GM18498 (cell line): ENCODE measurements at regions not wholly inside any gene's neighbourhood (a gene's known extent, or its start where the extent isn't known, plus 50 kb on each side); places are given as distances from the start of the nearest gene placed in this dataset.

Experiments used
- ATAC-seq: cut with Tn5 transposase; IDR thresholded peaks from one replicate; pipeline ENCODE4 v1.9.1; 2021; ENCODE audit warnings: mild to moderate bottlenecking, moderate library complexity; ENCODE audit not compliant: unreplicated experiment

DNA sequence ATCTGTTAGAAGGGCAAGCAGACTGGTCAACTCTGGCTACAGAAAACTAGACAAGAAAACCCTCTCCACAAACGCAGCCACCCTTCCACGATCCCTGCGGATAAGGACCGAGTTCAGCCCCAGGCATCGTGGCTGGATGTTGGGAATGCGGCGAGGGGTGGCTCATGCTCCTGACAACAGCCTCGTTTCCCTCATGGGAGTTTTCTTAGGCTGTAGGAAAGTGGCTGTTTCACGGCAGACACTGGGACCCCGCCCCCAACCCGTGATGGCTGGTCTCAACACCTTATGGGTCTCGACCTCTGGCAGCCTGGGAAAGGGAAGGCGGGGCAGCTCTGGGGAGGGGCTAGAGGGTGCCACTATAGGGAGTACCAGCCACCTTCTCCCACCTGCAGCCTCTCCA, 123.3 kb downstream of the RFLNA start:
- ATAC-seq, result no peak

- no peak for ATAC-seq
Observed at GRCh38 chr12:124416516-124417395, 121.9 kb downstream of the RFLNA start.

DNA sequence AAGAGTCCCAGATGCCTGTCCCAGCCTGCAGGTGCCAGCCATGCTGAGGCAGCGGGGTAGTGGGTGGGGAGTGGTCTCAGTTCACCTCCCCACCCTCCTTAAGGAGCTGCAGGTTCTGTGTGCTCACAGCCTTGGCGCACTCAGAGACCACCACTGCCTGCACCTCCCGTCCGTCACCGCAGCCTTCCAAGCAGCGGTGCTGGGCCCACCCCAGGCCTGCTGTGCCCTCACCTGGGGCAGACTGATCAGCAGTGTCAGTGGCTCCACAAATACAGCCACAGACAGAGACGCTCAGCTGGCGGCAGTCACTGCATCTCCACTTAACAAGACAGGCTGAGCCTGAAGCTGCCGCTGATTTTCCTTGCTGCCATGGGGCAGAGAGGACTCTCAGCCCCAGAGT, 120.2 kb downstream of the RFLNA start:
- no peak for ATAC-seq

DNA sequence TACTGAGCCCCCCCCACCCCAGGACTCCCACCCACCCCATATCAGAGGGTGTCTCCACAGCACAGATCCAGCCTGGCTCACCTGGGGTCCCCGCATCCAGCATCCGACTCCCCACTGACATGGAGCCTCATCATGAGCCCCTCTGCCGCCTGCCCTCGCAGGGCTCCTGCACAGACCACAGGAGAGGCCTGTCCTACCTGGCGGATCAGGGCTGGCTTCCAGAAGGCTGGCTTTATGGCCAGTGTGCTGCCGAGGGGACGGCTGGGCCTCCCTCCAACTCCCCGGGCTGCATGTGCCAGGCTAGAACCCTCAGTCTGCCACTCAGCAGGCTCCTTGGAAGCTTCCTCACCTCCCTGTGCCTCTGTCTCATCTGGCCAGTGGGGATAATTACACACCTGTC, 119.0 kb downstream of the RFLNA start:
- no peak for ATAC-seq

- ATAC-seq, result no peak
Observed at GRCh38 chr12:124413401-124413800, 118.5 kb downstream of the RFLNA start.

DNA sequence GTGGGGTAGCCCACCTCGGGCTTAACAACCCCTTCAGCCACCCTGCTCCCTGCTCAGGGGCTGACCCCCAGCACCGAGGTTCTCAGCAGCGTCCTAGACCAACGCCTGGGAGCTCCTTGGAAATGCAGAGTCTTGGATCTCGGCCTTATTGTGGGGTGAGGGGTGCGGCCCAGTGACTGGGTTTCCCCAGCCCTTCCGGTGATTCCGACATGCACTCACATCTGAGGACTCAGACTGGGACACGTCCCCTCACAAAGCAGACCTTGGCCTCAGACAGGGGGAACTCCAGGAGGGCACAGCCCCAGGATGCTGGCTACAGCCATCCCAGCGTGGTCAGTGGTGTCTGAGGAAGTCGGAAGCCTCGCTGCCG, 117.7 kb downstream of the RFLNA start:
- no peak for ATAC-seq

GRCh38 chr12:124411953-124412645, 117.2 kb downstream of the RFLNA start:
- no peak for ATAC-seq

- ATAC-seq, result no peak
Observed at GRCh38 chr12:124411281-124411878, 116.5 kb downstream of the RFLNA start.

DNA sequence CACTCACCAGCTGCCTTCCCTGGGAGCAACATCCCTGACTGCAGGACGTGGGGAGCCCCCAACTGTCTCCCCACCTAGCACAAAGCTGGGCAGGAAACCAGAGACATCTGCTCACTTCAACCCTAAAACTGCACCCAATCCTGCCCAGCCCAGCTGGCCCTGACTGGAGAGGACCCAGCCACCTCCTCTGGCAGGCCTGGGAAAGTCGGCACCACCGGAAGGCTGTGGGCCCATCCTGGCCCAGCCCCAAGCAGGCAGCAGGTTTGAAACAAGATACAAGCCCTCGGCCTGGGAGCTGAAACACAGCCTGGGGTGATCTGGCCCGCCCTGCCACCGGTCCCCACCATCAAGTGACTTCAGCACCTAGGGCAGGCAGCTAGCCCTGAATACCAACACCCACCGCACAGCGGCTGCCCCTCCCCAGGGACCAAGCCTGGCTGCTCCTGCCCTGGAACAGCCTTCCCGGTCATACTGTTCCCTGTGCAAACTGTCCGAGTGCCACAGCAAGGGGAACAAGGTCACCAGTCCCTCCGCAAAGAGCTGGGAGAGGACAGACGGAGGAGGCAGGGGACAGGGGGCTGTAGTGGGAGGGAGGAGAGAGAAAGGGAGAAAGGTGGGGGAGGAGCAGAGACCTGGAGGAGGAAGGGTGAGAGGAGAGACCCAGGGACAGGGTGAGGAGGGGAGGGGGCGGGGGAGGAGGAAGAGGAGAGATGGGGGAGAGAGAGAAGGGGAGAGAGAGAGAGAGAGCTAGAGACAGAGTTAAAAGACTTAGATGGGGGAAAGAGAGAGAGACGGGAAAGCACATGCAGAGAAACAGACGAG, 115.7 kb downstream of the RFLNA start:
- ATAC-seq, result no peak

GRCh38 chr12:124408822-124409517, 114.1 kb downstream of the RFLNA start:
- no peak for ATAC-seq

DNA sequence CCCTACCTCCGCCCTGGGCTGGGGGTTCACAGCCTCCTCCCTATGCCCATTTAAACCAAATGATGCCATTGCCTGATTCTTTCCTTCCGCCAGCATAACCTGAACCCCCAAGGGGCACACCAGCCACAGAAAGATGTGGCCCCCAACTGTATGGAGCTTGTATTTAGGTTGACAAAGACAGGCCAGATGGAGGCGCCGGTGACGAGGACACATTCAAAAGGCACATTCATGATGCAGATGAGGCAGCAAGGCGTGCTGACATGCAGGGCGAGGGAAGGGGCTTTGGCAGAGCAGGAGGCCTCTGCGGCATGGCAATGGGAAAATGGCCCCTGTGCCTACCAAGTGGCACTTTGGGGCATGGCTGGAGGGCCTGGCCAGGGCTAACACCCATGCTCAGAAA, 112.2 kb downstream of the RFLNA start:
- ATAC-seq, result no peak

- no peak for ATAC-seq
Observed at GRCh38 chr12:124406043-124406442, 111.2 kb downstream of the RFLNA start.

DNA sequence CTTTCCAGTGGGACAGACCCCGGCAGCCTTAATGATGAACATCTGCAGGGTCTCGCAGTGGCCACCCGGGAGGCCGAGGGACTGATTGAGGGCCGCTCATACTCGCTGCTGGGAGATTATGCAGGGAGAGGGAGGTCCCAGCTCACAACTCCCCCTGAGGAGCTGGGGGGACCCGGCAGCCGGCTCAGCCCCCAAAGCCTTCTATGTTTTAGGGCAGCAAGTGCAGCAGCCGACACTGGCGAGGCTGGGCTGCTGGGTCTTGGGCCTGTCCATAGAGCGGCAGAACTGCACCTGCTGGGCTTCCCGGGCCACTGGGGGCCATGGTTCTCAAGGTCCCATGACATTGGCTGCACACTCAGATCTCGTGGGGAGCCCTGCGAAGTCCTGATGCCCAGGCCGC, 110.7 kb downstream of the RFLNA start:
- no peak for ATAC-seq

GRCh38 chr12:124405151-124405550, 110.3 kb downstream of the RFLNA start:
- no peak for ATAC-seq

GRCh38 chr12:124404162-124404784, 109.4 kb downstream of the RFLNA start:
- ATAC-seq, result no peak

DNA sequence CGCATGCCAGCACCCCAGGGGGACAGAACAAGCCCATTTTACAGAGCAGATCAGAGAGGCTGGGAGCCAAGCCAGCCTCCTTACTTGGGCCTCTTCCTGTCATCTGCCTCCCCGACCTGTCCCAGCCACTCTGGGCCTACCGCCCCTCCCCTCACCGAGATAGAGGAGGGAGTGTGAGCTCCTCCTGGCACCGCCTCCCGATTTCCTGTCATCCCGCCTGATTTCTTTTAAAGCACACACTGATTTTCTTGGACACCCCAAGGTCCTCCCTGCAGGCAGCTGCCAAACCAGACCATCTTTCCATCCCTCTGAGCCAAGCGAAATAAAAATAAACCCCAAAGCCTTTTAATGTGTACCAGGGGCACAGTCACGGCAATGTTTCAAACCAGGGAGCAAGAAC, 108.4 kb downstream of the RFLNA start:
- no peak for ATAC-seq

- ATAC-seq, result no peak
Observed at GRCh38 chr12:124402248-124403066, 107.6 kb downstream of the RFLNA start.

DNA sequence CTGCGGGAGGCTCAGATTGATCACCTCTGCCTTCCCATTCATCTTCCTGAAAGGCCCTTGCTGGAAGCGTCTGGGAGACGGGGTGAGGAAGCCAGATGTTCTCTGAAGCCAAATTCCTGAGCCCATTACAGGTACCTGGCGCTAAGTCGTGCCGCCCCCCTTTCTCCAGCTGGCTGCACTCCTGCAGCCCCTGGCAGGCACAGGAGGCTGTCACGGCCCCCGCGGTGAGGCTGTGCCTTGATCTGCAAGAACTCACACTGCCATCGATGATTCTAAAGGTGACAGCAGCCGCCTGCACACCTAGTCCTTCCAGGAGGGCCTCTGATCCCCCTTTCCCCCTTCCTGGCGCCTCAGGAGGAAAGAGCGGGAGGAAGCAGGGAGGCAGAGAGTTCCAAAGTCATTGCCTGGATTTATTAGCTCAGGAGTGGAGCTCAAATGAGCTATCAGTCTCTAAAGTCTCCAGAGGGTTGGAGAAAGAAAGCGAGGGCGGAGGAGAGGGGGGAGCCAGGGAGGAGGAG, 106.9 kb downstream of the RFLNA start:
- ATAC-seq, result no peak

DNA sequence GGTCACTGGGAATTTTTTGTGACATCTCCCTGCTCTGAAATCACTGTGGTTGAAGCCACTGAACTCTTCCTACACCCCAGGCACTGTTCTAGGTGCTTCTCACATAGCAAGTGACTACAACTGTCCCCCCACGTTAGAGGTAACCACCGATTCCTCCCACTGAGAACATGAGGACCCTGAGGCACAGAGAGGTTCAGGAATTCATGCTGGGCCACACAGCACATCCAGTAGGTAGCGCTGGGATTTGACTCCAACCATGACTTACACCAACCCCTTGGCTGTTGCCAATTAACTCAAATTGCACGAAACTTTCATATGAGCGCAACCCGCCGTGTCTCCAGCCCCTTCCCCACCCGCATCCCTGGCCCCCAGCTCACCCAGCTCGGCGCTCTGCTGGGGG, 105.2 kb downstream of the RFLNA start:
- no peak for ATAC-seq
